ENCODE measurements at regions not wholly inside any gene's neighbourhood (a gene's known extent, or its start where the extent isn't known, plus 50 kb on each side); places are given as distances from the start of the nearest gene placed in this dataset.

GRCh38 chr16:60001523-60001922, 1267.4 kb upstream of the GOT2 start:
- H3K79me2 ChIP-seq (ENCODE audit: insufficient read depth, low read length) = no peaks in the 10 kb centered on the region
- no peak overlapping the region for H3K9ac ChIP-seq (ENCODE audit: low read length)
- TF ChIP-seq EZH2phosphoT487 (conservative IDR thresholded peaks at IDR 0.05; ENCODE audit: low read length) = no peak
- no peak for TF ChIP-seq CTCF (IDR thresholded peaks at IDR 0.05; ENCODE audit: insufficient read depth, low read length, poor library complexity, severe bottlenecking)
- no peaks in the 10 kb centered on the region for H4K20me1 ChIP-seq (ENCODE audit: low read depth, low read length)
- no peaks in the 10 kb centered on the region for H3K9me3 ChIP-seq (ENCODE audit: insufficient read depth, low read length)
- no peak overlapping the region for H2AFZ ChIP-seq (ENCODE audit: low read depth, low read length, severe bottlenecking)
- H3K4me2 ChIP-seq (ENCODE audit: low read depth, low read length, poor library complexity, severe bottlenecking) = no peak overlapping the region
- no peak overlapping the region for H3K27ac ChIP-seq (ENCODE audit: low read depth, low read length)
- no peaks in the 10 kb centered on the region for H3K27me3 ChIP-seq (ENCODE audit: low read length)
- no peak overlapping the region for H3K4me3 ChIP-seq (ENCODE audit: insufficient read depth, low read length, poor library complexity, severe bottlenecking)
- H3K9me2 ChIP-seq (replicated peaks; ENCODE audit: insufficient read depth, low read length) = no peaks in the 10 kb centered on the region
- H3K36me3 ChIP-seq (ENCODE audit: low read length) = no peaks in the 10 kb centered on the region
- H3F3A ChIP-seq (ENCODE audit: insufficient read depth) = no peaks in the 10 kb centered on the region

- Histone ChIP-seq H3K9me3 (ENCODE audit: insufficient read depth, low read length) (no peaks in the 10 kb centered on the region), H4K20me1 (ENCODE audit: low read depth, low read length) (no peaks in the 10 kb centered on the region), H3K79me2 (ENCODE audit: insufficient read depth, low read length) (no peaks in the 10 kb centered on the region), H3F3A (ENCODE audit: insufficient read depth) (no peaks in the 10 kb centered on the region), H3K4me3 (ENCODE audit: insufficient read depth, low read length, poor library complexity, severe bottlenecking) (no peak overlapping the region), H3K4me2 (ENCODE audit: low read depth, low read length, poor library complexity, severe bottlenecking) (no peak overlapping the region), H3K9me2 (replicated peaks; ENCODE audit: insufficient read depth, low read length) (no peaks in the 10 kb centered on the region), H3K27me3 (ENCODE audit: low read length) (no peaks in the 10 kb centered on the region), H3K36me3 (ENCODE audit: low read length) (no peaks in the 10 kb centered on the region), H3K9ac (ENCODE audit: low read length) (no peak overlapping the region), H2AFZ (ENCODE audit: low read depth, low read length, severe bottlenecking) (no peak overlapping the region), H3K27ac (ENCODE audit: low read depth, low read length) (no peak overlapping the region)
- no peak for TF ChIP-seq CTCF (IDR thresholded peaks at IDR 0.05; ENCODE audit: insufficient read depth, low read length, poor library complexity, severe bottlenecking)
- TF ChIP-seq EZH2phosphoT487 (conservative IDR thresholded peaks at IDR 0.05; ENCODE audit: low read length) = no peak
Observed at GRCh38 chr16:59997706-59998105, 1263.6 kb upstream of the GOT2 start.

GRCh38 chr16:59993101-59993500, 1259.0 kb upstream of the GOT2 start:
- Histone ChIP-seq H3K27ac (ENCODE audit: low read depth, low read length) (no peak overlapping the region), H3K4me3 (ENCODE audit: insufficient read depth, low read length, poor library complexity, severe bottlenecking) (no peak overlapping the region), H2AFZ (ENCODE audit: low read depth, low read length, severe bottlenecking) (no peak overlapping the region), H4K20me1 (ENCODE audit: low read depth, low read length) (no peaks in the 10 kb centered on the region), H3K27me3 (ENCODE audit: low read length) (no peaks in the 10 kb centered on the region), H3K4me2 (ENCODE audit: low read depth, low read length, poor library complexity, severe bottlenecking) (no peak overlapping the region), H3K9me3 (ENCODE audit: insufficient read depth, low read length) (no peaks in the 10 kb centered on the region), H3K36me3 (ENCODE audit: low read length) (no peaks in the 10 kb centered on the region), H3K79me2 (ENCODE audit: insufficient read depth, low read length) (no peaks in the 10 kb centered on the region), H3K9ac (ENCODE audit: low read length) (no peak overlapping the region), H3K9me2 (replicated peaks; ENCODE audit: insufficient read depth, low read length) (no peaks in the 10 kb centered on the region), H3F3A (ENCODE audit: insufficient read depth) (no peaks in the 10 kb centered on the region)
- no peak for TF ChIP-seq CTCF (IDR thresholded peaks at IDR 0.05; ENCODE audit: insufficient read depth, low read length, poor library complexity, severe bottlenecking)
- no peak for TF ChIP-seq EZH2phosphoT487 (conservative IDR thresholded peaks at IDR 0.05; ENCODE audit: low read length)

DNA sequence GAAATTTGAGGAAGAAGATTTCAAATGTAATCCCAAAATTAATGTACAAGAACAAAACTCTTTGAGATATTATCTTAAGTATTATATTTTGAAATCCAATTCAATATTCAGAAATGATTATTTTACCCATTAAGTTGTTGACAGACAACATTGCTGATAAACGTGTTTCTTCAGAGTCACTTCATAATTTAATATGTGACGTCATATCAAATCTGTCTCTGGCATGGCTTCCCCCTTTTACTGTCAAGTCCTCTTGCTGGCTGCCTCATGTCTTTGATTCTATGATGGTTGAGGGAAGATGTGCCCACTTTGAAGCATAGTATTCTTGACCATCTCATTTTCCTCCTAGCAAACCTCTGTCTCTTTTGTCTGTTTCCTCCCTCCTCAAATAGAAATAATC, 1257.1 kb upstream of the GOT2 start:
- Histone ChIP-seq H3K27me3 (ENCODE audit: low read length) (no peaks in the 10 kb centered on the region), H2AFZ (ENCODE audit: low read depth, low read length, severe bottlenecking) (no peak overlapping the region), H3K36me3 (ENCODE audit: low read length) (no peaks in the 10 kb centered on the region), H4K20me1 (ENCODE audit: low read depth, low read length) (no peaks in the 10 kb centered on the region), H3K9me2 (replicated peaks; ENCODE audit: insufficient read depth, low read length) (no peaks in the 10 kb centered on the region), H3K27ac (ENCODE audit: low read depth, low read length) (no peak overlapping the region), H3F3A (ENCODE audit: insufficient read depth) (no peaks in the 10 kb centered on the region), H3K9ac (ENCODE audit: low read length) (no peak overlapping the region), H3K4me2 (ENCODE audit: low read depth, low read length, poor library complexity, severe bottlenecking) (no peak overlapping the region), H3K4me3 (ENCODE audit: insufficient read depth, low read length, poor library complexity, severe bottlenecking) (no peak overlapping the region), H3K79me2 (ENCODE audit: insufficient read depth, low read length) (no peaks in the 10 kb centered on the region), H3K9me3 (ENCODE audit: insufficient read depth, low read length) (no peaks in the 10 kb centered on the region)
- no peak for TF ChIP-seq CTCF (IDR thresholded peaks at IDR 0.05; ENCODE audit: insufficient read depth, low read length, poor library complexity, severe bottlenecking)
- TF ChIP-seq EZH2phosphoT487 (conservative IDR thresholded peaks at IDR 0.05; ENCODE audit: low read length) = no peak

Measured in SU-DHL-6 (cell line).